ENCODE measurements at regions not wholly inside any gene's neighbourhood (a gene's known extent, or its start where the extent isn't known, plus 50 kb on each side); places are given as distances from the start of the nearest gene placed in this dataset.

GRCh38 chr20:12395353-12395752 is 477.7 kb downstream of the BTBD3 start:
- no peak for DNase-seq

- no peak for DNase-seq
Measured at GRCh38 chr20:12395760-12396159, 478.1 kb downstream of the BTBD3 start.

GRCh38 chr20:12399110-12399836 is 481.6 kb downstream of the BTBD3 start:
- no peak for DNase-seq

- no peak for DNase-seq
Measured at GRCh38 chr20:12404941-12405340, 487.2 kb downstream of the BTBD3 start.

GRCh38 chr20:12406978-12407377 is 489.3 kb downstream of the BTBD3 start:
- no peak for DNase-seq

GRCh38 chr20:12409501-12409900 is 491.8 kb downstream of the BTBD3 start:
- DNase-seq, result no peak

- DNase-seq, result no peak
Measured at GRCh38 chr20:12410783-12411182, 493.1 kb downstream of the BTBD3 start.

GRCh38 chr20:12411246-12411940 is 493.7 kb downstream of the BTBD3 start:
- no peak for DNase-seq

- no peak for DNase-seq
Measured at GRCh38 chr20:12413116-12413515, 495.4 kb downstream of the BTBD3 start.

- peak; percentile 12 for DNase-seq
Measured at GRCh38 chr20:12414446-12415274, 497.0 kb downstream of the BTBD3 start.

- no peak for DNase-seq
Measured at GRCh38 chr20:12416281-12416680, 498.6 kb downstream of the BTBD3 start.

- DNase-seq, result no peak
Measured at GRCh38 chr20:12433724-12434123, 516.0 kb downstream of the BTBD3 start.

- no peak for DNase-seq
Measured at GRCh38 chr20:12434672-12435071, 517.0 kb downstream of the BTBD3 start.

GRCh38 chr20:12435268-12435667 is 517.6 kb downstream of the BTBD3 start:
- no peak for DNase-seq

- no peak for DNase-seq
Measured at GRCh38 chr20:12453711-12454110, 536.0 kb downstream of the BTBD3 start.

GRCh38 chr20:12455148-12455547 is 537.5 kb downstream of the BTBD3 start:
- DNase-seq, result no peak

GRCh38 chr20:12458241-12458640 is 540.5 kb downstream of the BTBD3 start:
- no peak for DNase-seq

GRCh38 chr20:12464036-12464435 is 544.7 kb upstream of the SPTLC3 start:
- DNase-seq, result no peak

- DNase-seq, result no peak
Measured at GRCh38 chr20:12466915-12467314, 541.9 kb upstream of the SPTLC3 start.

- DNase-seq, result no peak
Measured at GRCh38 chr20:12467758-12468157, 541.0 kb upstream of the SPTLC3 start.

GRCh38 chr20:12482661-12483060 is 526.1 kb upstream of the SPTLC3 start:
- no peak for DNase-seq

- no peak for DNase-seq
Measured at GRCh38 chr20:12502443-12502842, 506.3 kb upstream of the SPTLC3 start.

- no peak for DNase-seq
Measured at GRCh38 chr20:12504779-12505178, 504.0 kb upstream of the SPTLC3 start.
